ENCODE measurements at regions not wholly inside any gene's neighbourhood (a gene's known extent, or its start where the extent isn't known, plus 50 kb on each side); places are given as distances from the start of the nearest gene placed in this dataset.

DNA sequence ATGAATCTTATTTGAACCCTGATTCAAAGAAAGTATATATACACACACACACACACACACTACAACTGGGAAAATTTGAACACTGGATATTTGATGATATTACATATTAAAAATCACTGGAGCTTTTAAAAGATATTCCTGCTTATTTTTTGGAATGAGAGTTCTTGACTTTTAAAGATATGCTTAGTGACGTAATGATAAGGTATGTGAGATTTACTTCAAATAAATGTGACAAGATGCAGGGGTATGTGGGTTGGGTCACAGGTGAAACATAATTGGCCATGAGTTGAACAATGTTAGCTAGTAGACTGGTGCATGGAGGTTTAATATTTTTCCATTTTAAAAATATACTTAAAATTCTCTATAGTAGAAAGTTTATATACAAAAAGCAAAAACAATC, 258.6 kb downstream of the CBLN4 start:
- TF ChIP-seq, protein P1, sequence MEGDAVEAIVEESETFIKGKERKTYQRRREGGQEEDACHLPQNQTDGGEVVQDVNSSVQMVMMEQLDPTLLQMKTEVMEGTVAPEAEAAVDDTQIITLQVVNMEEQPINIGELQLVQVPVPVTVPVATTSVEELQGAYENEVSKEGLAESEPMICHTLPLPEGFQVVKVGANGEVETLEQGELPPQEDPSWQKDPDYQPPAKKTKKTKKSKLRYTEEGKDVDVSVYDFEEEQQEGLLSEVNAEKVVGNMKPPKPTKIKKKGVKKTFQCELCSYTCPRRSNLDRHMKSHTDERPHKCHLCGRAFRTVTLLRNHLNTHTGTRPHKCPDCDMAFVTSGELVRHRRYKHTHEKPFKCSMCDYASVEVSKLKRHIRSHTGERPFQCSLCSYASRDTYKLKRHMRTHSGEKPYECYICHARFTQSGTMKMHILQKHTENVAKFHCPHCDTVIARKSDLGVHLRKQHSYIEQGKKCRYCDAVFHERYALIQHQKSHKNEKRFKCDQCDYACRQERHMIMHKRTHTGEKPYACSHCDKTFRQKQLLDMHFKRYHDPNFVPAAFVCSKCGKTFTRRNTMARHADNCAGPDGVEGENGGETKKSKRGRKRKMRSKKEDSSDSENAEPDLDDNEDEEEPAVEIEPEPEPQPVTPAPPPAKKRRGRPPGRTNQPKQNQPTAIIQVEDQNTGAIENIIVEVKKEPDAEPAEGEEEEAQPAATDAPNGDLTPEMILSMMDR (conservative IDR thresholded peaks at IDR 0.05): no peak
- TF ChIP-seq ZFX (IDR thresholded peaks at IDR 0.05): no peak
